GM12873 (cell line): ENCODE measurements at regions not wholly inside any gene's neighbourhood (a gene's known extent, or its start where the extent isn't known, plus 50 kb on each side); places are given as distances from the start of the nearest gene placed in this dataset.

ENCODE experiments used
- TF ChIP-seq, protein P1 (sequence below): IDR thresholded peaks from 2 replicates; pipeline ENCODE4 v1.5.1; 2012; ENCODE audit warnings: low read depth, mild to moderate bottlenecking, moderate library complexity, low read length, control low read depth; ENCODE audit not compliant: insufficient read depth; ENCODE audit errors: missing control alignments

DNA sequence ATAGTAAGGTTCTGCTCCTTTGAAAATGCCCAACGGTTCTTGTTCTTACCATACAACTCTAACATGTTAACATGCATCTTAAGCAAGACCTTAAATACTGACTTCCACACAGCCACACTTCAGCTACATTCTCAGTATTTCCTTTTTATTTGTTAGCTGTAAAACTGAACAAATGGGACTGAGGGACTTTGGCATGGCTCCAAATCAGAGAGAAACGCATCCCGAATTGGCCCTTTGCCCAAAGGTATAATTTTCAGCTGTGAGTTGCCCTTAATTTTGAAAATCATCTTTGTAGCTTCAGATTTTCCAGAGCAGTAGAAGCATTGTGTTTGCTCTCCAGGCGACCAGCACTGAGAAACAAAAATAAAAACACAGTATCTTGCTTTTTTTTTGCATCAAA lies 56.4 kb downstream of the NEUROD6 start:
- TF ChIP-seq, protein P1, sequence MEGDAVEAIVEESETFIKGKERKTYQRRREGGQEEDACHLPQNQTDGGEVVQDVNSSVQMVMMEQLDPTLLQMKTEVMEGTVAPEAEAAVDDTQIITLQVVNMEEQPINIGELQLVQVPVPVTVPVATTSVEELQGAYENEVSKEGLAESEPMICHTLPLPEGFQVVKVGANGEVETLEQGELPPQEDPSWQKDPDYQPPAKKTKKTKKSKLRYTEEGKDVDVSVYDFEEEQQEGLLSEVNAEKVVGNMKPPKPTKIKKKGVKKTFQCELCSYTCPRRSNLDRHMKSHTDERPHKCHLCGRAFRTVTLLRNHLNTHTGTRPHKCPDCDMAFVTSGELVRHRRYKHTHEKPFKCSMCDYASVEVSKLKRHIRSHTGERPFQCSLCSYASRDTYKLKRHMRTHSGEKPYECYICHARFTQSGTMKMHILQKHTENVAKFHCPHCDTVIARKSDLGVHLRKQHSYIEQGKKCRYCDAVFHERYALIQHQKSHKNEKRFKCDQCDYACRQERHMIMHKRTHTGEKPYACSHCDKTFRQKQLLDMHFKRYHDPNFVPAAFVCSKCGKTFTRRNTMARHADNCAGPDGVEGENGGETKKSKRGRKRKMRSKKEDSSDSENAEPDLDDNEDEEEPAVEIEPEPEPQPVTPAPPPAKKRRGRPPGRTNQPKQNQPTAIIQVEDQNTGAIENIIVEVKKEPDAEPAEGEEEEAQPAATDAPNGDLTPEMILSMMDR = no peak

DNA sequence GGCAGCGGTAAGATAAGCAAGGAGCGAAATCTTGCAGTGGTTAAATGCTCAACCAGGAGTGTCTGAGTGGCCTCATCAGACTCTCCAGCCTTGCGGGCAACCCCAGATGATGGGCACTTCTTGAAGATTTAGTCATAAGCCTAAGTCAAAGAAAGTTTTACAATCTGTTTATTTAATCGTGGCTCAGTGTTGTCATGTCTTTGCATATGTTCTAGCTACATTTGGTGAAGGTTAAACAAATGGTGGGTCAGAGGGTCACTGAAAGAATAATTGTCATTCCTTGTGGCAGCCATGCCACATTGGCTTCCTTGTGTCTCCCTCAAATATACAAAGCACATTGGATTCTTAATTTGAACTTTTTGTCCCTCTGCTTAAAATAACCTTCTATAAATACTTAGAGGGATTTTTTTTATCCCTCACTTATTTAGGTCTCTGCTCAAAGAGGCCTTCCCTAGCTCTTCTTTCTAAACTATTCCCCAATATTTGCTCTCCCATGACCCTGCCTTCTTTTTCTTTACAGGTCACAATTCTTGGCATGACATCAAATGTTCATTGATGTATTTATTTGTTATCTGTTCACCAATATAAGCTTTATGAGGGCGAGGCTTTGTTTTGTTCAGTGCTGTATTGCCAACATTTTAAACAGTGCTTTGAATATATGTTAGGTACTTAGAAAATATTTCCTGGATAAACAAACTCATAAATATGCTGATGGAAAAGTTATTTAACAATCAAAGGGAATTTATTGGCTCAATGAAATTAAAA lies 68.7 kb downstream of the NEUROD6 start:
- TF ChIP-seq, protein P1 = no peak

DNA sequence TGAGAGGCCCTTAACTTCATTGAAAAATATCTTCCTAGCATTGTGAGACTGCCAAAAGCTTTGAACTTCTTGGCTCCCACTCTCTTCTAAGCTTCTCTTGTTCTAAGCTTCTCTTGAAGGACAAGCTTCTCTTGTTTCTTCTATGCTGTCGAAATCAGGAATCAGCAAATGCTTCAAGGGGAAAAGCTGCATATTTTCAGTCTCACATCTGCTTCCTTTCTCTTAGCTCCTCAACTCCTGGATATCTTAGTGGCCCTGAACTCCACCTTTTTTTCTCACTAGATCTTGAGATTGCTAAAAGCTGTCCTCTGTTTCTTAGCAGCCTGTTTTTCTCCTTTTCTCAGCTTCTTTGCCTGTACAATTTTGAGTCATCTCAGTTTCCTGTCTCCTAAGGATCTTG lies 73.0 kb downstream of the NEUROD6 start:
- TF ChIP-seq, protein P1 = no peak

DNA sequence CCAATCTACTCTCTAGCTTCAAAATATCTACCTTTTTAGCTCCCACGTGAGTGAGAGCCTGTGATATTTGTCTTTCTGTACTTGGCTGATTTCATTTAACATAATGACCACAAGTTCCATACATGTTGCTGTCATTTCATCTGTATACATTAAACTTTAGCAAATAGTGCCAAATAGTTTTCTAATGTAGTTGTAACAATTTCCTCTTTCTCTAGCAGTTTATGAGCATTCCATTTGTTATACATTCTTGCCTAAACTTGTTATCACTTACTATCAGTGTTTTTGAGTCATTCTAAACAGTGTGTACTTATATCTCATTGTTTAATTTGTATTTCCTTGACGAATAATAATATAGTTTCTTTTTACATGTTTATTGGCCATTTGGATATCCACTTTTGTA lies 77.2 kb downstream of the NEUROD6 start:
- TF ChIP-seq, protein P1 = no peak

DNA sequence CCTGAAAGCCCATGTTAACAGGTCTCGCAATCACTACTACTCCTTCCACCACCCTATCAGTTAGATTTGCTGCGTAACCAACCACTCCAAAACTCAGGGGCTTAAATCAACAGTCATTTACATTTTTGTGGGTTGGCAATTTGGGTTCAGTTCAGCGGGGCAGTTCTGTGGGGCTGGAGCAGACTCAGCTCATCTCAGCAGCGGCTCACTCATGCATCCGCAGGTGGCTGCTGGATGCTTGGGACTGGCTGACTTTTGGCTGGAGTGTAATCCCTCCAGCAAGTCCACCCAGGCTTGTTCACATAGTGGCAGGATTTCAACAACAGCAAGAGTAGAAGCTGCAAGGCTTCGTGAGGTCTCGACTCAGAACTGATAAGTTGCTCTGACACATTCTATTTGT lies 79.2 kb downstream of the NEUROD6 start:
- TF ChIP-seq, protein P1 = no peak

DNA sequence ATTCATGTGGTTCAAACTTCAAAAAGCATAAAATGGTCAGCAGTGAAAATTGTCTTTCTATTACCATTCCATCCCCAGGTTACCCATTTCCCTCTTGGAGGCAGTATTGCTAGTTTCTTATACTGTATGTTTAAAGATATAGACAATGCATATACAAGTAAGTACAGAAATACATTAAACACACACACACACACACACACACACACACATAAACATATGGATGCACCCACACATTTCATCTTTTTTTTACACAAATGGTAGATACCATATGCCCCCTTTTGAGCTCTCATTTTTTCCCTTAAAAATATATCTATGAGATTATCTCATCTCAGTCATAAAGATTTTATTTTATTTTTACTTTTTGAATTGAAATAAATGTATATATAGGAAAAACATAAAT lies 79.7 kb downstream of the NEUROD6 start:
- TF ChIP-seq, protein P1 = no peak

DNA sequence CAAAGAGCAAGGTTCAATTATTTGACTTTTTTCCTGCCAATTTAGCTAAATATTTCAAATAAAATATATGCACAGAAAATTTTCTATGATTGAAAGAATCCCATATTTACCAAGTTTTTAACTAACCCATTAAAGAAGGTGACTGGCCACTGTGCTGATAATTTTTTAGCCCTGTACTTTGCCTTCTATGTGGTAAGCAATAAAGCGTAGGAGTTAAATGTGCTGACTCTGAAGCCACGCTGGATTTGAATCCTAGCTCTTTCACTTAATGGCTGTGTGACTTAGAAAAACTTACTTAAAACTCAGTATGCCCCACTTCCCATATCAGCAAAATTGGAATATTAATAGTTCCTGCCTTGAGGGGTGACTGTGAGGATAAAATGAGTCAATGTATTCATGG lies 82.1 kb downstream of the NEUROD6 start:
- TF ChIP-seq, protein P1 = no peak

DNA sequence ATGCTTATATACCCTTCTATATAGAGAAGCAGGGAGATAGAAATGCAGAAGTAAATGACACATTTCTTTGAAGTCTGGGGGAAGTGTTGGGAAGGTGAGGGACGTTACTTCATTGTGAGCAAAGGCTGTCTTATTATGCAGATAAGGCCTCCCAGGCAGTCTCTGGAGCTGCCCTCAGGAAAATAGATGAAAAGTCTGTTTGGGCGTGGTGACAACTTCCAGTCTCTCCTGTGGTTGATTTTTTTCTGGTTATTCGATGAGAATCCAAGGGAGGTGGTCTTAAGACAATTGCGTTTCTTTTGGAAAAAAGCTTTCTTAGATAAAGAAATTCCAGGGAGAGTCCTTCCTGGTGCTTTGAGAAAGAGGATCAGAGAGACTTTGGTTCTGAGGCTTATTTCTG lies 84.0 kb downstream of the NEUROD6 start:
- TF ChIP-seq, protein P1 = no peak
